ENCODE measurements at regions not wholly inside any gene's neighbourhood (a gene's known extent, or its start where the extent isn't known, plus 50 kb on each side); places are given as distances from the start of the nearest gene placed in this dataset.
"Not testable (repeated sequence)": the region's sequence is repeated elsewhere in the genome, so short reads cannot be mapped to it uniquely, and the experiment has no call there.

- DNase-seq (ENCODE audit: low spot score): not testable (repeated sequence)
Observed at GRCh38 chr6:58090067-58090466, 772.6 kb downstream of the PRIM2 start.

- DNase-seq (ENCODE audit: low spot score): not testable (repeated sequence)
Observed at GRCh38 chr6:58097251-58097650, 779.8 kb downstream of the PRIM2 start.

GRCh38 chr6:58113960-58114359, 796.5 kb downstream of the PRIM2 start:
- DNase-seq (ENCODE audit: low spot score): no peak

DNA sequence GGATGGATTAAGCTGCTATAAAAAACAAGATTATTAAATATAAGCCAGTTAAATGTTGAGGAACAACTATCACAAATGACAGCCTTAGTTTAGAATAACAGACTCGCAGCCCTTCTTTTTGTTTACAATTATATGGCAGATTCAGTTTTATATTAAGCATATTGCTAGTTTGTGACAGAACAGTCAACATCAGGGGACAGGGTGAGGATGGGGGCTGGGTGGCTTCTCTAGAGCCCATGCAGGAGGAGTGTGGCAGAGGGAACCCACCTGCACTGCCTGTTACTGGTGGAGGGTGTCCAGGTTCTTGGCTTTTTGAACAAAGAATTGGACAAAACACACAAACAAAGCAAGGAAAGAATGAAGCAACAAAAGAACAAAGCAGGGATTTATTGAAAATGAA, 799.7 kb downstream of the PRIM2 start:
- not testable (repeated sequence) for DNase-seq (ENCODE audit: low spot score)

- not testable (repeated sequence) for DNase-seq (ENCODE audit: low spot score)
Observed at GRCh38 chr6:58121616-58122015, 804.2 kb downstream of the PRIM2 start.

DNA sequence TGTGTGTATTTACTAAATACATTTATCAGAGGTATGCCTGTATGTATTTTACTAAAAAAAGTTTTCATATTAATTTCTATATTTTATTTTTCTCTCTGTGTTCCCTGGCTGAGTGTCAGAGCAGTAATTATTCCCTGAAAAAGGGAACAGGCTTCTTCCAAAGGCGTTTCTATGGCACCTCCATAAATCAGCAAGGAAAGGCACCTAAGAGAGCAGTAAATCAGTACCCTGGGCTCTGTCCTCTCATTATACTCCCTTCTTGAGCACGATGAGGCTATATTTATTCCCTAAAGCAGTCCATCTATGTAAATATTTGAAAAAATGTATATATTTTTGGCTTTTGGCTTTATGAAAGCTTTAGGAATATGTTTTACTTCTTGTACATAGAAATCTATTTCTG, 806.3 kb downstream of the PRIM2 start:
- not testable (repeated sequence) for DNase-seq (ENCODE audit: low spot score)

DNA sequence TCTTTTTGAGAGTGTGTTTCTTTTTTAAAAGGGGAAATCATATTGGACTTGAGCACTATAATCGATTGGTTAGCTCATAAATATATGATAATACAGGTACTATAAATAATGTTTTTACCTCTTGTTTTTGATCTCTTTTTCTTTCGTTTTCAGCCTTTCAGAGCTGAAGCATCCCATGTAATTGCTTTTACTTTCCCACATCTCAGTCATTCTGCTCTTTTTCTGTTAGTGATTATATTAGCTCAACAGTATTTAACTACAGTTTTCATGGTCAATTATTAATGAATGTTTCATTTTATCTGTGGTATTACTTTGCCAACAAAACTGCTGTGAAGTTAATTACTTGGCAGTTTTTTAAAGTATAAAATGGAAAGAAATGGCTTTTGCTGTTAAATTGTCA, 811.1 kb downstream of the PRIM2 start:
- not testable (repeated sequence) for DNase-seq (ENCODE audit: low spot score)

- DNase-seq (ENCODE audit: low spot score): not testable (repeated sequence)
Observed at GRCh38 chr6:58129098-58129497, 811.7 kb downstream of the PRIM2 start.

- DNase-seq (ENCODE audit: low spot score): not testable (repeated sequence)
Observed at GRCh38 chr6:58139746-58140145, 822.3 kb downstream of the PRIM2 start.

DNA sequence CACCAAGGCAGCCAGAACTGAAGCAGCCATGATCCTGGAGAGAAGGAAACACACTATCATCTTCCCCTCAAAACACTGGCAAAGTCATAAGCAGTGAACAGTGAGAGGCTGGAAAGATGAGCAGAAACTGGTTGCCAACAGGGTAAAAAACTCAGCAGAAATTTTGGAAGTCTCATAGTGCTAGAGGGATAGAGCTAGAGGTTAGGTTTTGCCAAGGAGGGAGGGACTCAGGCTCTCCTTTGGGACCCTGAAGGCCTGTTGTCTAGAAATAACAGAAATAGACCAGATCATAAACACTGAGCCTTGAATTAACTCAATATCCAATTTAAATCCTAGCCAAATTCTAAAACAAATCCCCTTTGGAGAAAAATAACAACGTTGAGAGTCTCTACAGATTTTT, 853.6 kb downstream of the PRIM2 start:
- DNase-seq (ENCODE audit: low spot score): not testable (repeated sequence)

GRCh38 chr6:58181557-58182065, 864.2 kb downstream of the PRIM2 start:
- not testable (repeated sequence) for DNase-seq (ENCODE audit: low spot score)

GRCh38 chr6:58185300-58185699, 867.9 kb downstream of the PRIM2 start:
- not testable (repeated sequence) for DNase-seq (ENCODE audit: low spot score)

DNA sequence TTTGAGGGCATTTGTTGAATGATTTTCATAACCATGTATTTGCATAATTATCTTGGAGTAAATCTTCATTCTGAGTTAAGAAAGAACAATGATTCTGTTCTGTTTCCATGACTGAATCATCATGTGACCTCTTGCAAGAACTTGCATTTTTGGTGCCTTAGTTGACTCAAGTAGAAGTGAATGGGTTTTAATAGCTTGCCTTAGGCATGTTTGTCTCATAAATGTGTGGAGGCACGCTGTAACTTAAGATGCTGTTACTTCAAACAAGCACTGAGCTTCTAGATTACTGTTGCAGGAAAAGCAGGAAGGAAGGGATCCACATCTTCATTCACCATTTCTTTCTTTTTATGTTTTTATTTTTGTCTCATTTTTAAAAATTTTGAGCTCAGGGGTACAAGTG, 875.8 kb downstream of the PRIM2 start:
- not testable (repeated sequence) for DNase-seq (ENCODE audit: low spot score)

GRCh38 chr6:58198301-58198700, 880.9 kb downstream of the PRIM2 start:
- no peak for DNase-seq (ENCODE audit: low spot score)

GRCh38 chr6:58237124-58237523, 919.7 kb downstream of the PRIM2 start:
- not testable (repeated sequence) for DNase-seq (ENCODE audit: low spot score)

GRCh38 chr6:58238421-58238820, 921.0 kb downstream of the PRIM2 start:
- DNase-seq (ENCODE audit: low spot score): not testable (repeated sequence)

GRCh38 chr6:58257625-58258024, 940.2 kb downstream of the PRIM2 start:
- DNase-seq (ENCODE audit: low spot score): not testable (repeated sequence)

- DNase-seq (ENCODE audit: low spot score): no peak
Observed at GRCh38 chr6:58290177-58290576, 972.7 kb downstream of the PRIM2 start.

GRCh38 chr6:58291319-58291718, 973.9 kb downstream of the PRIM2 start:
- not testable (repeated sequence) for DNase-seq (ENCODE audit: low spot score)

- DNase-seq (ENCODE audit: low spot score): not testable (repeated sequence)
Observed at GRCh38 chr6:58307901-58308300, 990.5 kb downstream of the PRIM2 start.

DNA sequence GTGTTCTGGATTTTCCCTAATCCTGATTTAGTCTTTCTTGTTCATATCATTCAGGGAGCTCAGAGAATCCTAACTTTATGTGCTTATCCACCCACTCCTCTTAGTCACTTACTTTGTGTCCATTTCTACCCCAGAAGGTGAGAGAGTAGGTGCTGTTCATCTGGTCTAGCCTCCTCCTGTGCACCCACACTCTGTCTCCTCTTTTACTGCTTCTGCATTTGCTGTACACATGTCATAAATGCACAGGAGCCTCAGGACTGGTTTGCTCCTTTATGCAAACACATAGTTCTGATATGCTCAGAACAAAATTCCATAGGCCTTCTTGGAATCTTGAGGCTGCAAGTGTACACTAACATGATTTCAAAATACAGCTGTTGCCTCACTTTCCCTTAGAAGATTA, 1014.7 kb downstream of the PRIM2 start:
- DNase-seq (ENCODE audit: low spot score): not testable (repeated sequence)

DNA sequence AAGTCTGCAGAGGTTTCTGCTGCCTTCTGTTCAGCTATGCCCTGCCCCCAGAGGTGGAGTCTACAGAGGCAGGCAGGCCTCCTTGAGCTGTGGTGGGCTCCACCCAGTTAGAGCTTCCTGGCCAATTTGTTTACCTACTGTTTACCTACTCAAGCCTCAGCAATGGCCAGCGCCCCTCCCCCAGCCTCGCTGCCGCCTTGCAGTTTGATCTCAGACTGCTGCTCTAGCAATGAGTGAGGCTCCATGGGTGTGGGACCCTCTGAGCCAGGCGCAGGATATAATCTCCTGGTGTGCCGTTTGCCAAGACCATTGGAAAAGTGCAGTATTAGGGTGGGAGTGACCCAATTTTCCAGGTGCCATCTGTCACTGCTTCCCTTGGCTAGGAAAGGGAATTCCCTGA, 1024.9 kb downstream of the PRIM2 start:
- DNase-seq (ENCODE audit: low spot score): not testable (repeated sequence)

GRCh38 chr6:58347534-58347933, 1030.1 kb downstream of the PRIM2 start:
- not testable (repeated sequence) for DNase-seq (ENCODE audit: low spot score)

GRCh38 chr6:58351619-58352018, 1034.2 kb downstream of the PRIM2 start:
- not testable (repeated sequence) for DNase-seq (ENCODE audit: low spot score)

All from pons (tissue), 1 donor.